ENCODE measurements at regions not wholly inside any gene's neighbourhood (a gene's known extent, or its start where the extent isn't known, plus 50 kb on each side); places are given as distances from the start of the nearest gene placed in this dataset.

DNA sequence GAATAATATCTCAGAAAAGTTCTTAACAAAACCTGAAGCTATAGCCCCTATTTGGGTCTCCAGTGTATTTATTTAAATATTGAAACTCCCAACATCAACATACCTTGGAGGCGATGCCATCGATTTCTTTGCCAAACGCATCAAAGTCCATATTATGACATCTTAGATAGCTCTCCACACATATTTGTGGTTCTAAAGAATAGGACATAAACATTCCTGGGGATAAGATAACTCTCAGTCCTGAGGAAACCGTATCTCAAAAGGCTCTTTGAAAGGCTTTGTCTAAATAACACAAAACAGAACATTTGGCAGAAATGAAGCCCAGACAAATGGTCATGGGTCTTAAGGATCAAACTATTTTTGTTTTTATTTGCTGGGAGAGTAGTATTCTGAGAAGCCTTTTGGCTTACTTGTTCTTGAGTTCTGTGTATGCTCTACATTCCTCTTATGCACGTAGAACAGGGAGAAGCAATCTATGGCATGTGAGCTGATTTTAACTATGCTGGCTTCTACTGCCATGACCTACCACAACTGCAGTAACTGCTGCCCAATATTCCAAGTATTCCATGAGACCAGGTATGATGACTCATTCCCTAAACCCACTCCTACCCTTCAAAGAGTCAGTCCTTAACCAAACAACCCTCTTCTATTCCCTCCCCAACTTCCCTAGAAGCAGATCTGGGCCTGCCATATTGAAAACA lies 279.0 kb upstream of the ZFHX3 start:
- no peak for DNase-seq

- no peak for DNase-seq
Measured at GRCh38 chr16:73326221-73326620, 278.3 kb upstream of the ZFHX3 start.

DNA sequence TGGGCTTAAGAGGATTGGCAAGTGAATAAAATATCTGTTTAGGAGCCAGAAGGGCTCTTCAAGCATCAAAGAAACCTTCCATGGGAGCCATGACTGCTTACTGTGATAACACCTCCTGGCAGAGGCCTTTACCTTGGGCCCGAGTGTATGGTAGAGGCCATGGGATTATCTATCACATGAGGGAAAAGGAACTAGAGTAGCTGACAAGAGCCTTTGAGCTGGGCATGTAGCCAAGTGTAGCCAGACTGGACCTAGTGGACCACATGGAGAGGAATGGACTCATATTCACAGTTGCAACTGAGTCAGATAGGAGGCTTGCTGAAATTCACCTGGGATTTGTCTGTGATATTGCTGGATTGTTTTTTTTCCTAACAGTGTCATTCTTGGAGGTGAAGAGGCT lies 276.0 kb upstream of the ZFHX3 start:
- no peak for DNase-seq

GRCh38 chr16:73322856-73323255 lies 274.9 kb upstream of the ZFHX3 start:
- no peak for DNase-seq

GRCh38 chr16:73321853-73322252 lies 273.9 kb upstream of the ZFHX3 start:
- no peak for DNase-seq

DNA sequence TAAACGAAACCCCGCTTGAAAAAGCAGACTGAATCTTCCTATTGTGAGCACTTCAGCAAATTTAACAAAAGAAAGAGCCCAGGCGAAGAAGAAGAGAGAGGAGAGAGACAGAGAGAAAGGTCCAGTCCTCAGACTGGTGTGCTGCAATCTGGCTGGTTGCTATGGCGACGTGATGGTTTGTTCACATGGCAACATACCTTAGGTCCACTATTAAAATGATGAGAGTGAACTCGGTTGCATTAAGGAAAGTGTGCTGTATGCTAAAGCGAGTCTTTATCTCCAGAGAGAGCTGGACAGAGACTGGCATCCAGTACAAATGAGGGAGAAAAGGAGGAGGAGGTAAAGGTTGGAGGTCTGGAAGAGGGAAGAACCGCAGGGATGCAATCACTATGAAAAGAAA lies 271.8 kb upstream of the ZFHX3 start:
- no peak for DNase-seq

DNA sequence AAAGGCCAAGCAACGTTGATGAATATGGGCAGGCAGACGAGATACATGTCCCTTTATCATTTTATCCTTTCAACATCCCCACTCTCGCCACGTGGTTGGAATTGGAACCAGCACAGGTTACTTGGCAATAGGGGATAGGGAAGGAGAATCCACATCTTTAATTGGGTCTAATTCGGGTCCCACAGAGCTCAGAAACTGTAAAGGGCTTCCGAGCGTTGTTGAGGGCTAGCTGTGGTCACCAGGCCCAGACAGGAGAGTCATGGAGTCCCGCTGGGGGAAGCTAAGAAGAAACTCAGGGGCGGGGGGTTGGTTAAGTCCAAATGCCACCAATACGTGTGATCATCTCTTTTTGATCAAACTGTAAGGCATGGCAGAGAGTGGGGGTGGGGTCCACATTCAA lies 271.3 kb upstream of the ZFHX3 start:
- no peak for DNase-seq

GRCh38 chr16:73317321-73317857 lies 269.5 kb upstream of the ZFHX3 start:
- no peak for DNase-seq

- peak in 1 of 2 donors; percentile 3 for DNase-seq
Measured at GRCh38 chr16:73315645-73316044, 267.7 kb upstream of the ZFHX3 start.

DNA sequence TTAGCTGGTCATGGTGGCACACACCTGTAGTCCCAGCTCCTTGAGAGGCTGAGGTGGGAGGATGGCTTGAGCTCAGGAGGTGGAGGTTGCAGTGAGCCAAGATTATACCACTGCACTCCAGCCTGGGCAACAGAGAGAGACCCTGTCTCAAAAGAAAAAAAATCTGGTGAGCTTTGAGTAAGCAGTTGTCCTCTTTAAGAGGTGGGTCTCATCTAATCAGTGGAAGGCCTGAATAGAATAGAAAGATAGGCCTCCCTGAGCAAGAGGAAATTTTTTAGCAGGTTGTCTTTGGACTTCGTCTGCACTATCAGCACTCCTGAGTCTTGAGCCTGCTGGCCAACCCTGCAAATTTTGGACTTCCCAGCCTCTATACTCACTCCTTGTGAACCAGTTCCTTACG lies 266.0 kb upstream of the ZFHX3 start:
- no peak for DNase-seq

- DNase-seq, result no peak
Measured at GRCh38 chr16:73311857-73312723, 264.2 kb upstream of the ZFHX3 start.

- peak; percentile 39 to 58 for DNase-seq
Measured at GRCh38 chr16:73308771-73309170, 260.8 kb upstream of the ZFHX3 start.

DNA sequence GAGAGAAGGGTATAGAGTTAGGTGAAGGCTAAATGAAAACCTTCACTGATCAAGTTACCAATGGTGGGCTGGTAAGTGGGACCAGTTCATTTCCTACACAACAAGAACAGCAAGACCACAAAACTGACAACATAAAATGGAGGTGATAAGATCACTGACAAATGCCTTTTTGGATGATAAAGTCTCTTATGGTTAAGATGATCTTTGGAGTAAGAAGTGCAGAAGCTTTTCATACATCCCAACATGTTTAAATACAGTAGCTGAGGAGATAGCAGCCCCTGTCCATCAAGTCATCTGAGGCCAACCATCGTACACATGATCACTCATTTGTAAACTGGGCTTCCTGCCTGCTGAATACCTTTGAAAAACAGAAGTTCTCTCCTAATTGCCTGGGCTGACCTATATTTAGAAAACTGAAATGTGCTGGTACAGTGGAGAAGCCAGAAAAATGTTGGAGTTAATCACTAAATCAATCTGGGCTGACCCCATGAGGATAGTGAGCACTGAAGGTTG lies 259.0 kb upstream of the ZFHX3 start:
- no peak for DNase-seq

GRCh38 chr16:73304008-73304774 lies 256.3 kb upstream of the ZFHX3 start:
- DNase-seq, result no peak

DNA sequence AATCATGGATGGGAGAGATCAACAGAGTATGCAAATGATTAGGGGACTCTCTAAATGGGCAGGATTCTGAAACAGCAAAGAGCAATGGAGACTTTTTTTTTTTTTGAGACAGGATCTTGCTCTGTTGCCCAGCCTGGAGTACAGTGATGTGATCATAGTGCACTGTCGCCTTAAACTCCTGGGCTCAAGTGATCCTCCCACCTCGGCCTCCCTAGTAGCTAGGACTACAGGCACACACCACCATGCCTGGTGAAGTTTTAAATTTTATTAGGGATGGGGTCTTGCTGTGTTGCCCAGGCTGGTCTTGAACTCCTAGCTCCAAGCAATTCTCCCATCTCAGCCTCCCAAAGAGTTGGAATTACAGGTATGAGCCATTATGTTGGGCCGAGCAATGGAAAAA lies 255.0 kb upstream of the ZFHX3 start:
- no peak for DNase-seq

GRCh38 chr16:73301984-73302383 lies 254.1 kb upstream of the ZFHX3 start:
- DNase-seq, result no peak

- DNase-seq, result no peak
Measured at GRCh38 chr16:73299346-73299745, 251.4 kb upstream of the ZFHX3 start.

DNA sequence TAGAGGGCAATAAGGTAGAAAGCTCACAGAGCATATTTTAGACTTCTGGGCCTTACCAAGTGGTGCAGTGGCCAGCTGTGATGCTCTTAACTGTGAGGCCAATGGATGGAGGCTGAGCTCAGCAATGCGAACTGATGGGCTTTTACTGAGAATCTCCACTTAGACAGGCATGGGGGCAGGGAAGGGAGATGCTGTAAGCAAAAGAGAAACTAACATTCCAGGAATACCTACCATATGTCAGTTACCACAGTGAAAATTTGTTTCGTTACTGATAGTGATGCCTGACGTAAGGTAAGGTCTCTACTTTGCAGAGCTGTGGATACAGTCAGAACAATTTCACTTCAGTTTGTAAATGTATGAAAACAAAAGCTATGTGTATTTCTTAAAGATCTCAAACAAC lies 250.6 kb upstream of the ZFHX3 start:
- DNase-seq, result no peak

- no peak for DNase-seq
Measured at GRCh38 chr16:73290258-73290657, 242.3 kb upstream of the ZFHX3 start.

GRCh38 chr16:73289232-73289631 lies 241.3 kb upstream of the ZFHX3 start:
- no peak for DNase-seq

DNA sequence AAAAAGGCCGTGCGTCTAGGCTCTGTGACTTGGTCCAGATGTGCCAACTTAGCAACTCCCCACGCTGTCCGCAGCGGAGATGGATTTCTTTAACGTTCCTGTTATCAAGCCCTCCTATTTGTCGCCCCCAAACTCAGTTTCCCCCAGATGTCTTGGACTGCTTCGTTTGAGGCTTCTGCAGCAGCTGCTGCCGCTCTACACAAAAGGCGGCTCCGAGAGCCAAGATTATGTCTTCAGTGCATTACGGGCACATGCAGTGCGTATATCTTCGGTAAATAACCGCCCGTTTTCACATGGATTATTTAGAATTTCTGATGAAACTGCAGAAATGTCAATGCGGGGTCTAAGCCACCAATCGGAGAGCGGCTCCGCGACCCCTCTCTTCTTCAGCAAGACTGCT lies 240.6 kb upstream of the ZFHX3 start:
- no peak for DNase-seq

- DNase-seq, result no peak
Measured at GRCh38 chr16:73287859-73288405, 240.0 kb upstream of the ZFHX3 start.

Data from inflammatory macrophage treated with lipopolysaccharide for 1 hour (primary cell).